ENCODE measurements at regions not wholly inside any gene's neighbourhood (a gene's known extent, or its start where the extent isn't known, plus 50 kb on each side); places are given as distances from the start of the nearest gene placed in this dataset.

GRCh38 chr1:222956601-222957000, 141.8 kb downstream of the DISP1 start:
- no peak overlapping the region for H3K4me3 ChIP-seq (ENCODE audit: control insufficient read depth in 2 of 3, extremely low read depth in 1 of 3, insufficient read depth in 2 of 3, low read depth in 1 of 3, low read length in 3 of 3)
- TF ChIP-seq EZH2 (IDR thresholded peaks at IDR 0.05; ENCODE audit: low read length): no peak
- TF ChIP-seq CTCF (optimal IDR thresholded peaks at IDR 0.05 in 1 of 3, IDR thresholded peaks at IDR 0.05 in 1 of 3, conservative IDR thresholded peaks at IDR 0.05 in 1 of 3; ENCODE audit: extremely low read depth in 1 of 3, insufficient read depth in 2 of 3, low read length in 3 of 3): no peak
- no peaks in the 10 kb centered on the region for H4K20me1 ChIP-seq (ENCODE audit: control insufficient read depth, extremely low read depth, insufficient read depth, low read length)
- H3K79me2 ChIP-seq (ENCODE audit: control insufficient read depth, insufficient read depth, low read length): no peaks in the 10 kb centered on the region
- dilution Hi-C loops (cut with MboI; ENCODE audit: extremely low pct_ligation_motif_present, low sequenced_read_pairs): no loop called here
- no peaks in the 10 kb centered on the region for H3K9me3 ChIP-seq (ENCODE audit: control insufficient read depth, low read depth, low read length)
- no peak overlapping the region for H2AFZ ChIP-seq (ENCODE audit: control insufficient read depth, low read length)
- H3K27me3 ChIP-seq (ENCODE audit: control insufficient read depth, extremely low read depth, insufficient read depth, low read length): no peaks in the 10 kb centered on the region
- DNase-seq (ENCODE audit: low read depth, low spot score) (no peak), FAIRE-seq (no peak)
- no peaks in the 10 kb centered on the region for H3K4me1 ChIP-seq (ENCODE audit: control insufficient read depth, extremely low read depth, insufficient read depth, low read length)
- H3K27ac ChIP-seq (ENCODE audit: control insufficient read depth, insufficient read depth, low read length): no peak overlapping the region
- no peaks in the 10 kb centered on the region for H3K9me1 ChIP-seq (ENCODE audit: control insufficient read depth, extremely low read depth, insufficient read depth, low read length)
- H3K36me3 ChIP-seq (ENCODE audit: control insufficient read depth in 2 of 2, extremely low read depth in 1 of 2, insufficient read depth in 2 of 2, low read length in 2 of 2): no peaks in the 10 kb centered on the region
- no peak overlapping the region for H3K4me2 ChIP-seq (ENCODE audit: control insufficient read depth, extremely low read depth, insufficient read depth, low read depth, low read length)
- H3K9ac ChIP-seq (ENCODE audit: control insufficient read depth, extremely low read depth, insufficient read depth, low read length): no peak overlapping the region

GRCh38 chr1:222967466-222968240, 152.8 kb downstream of the DISP1 start:
- DNase-seq (ENCODE audit: low read depth, low spot score): no peak
- no peak for TF ChIP-seq EZH2 (IDR thresholded peaks at IDR 0.05; ENCODE audit: low read length)
- no peak for TF ChIP-seq CTCF (optimal IDR thresholded peaks at IDR 0.05 in 1 of 3, IDR thresholded peaks at IDR 0.05 in 1 of 3, conservative IDR thresholded peaks at IDR 0.05 in 1 of 3; ENCODE audit: extremely low read depth in 1 of 3, insufficient read depth in 2 of 3, low read length in 3 of 3)
- Histone ChIP-seq H4K20me1 (ENCODE audit: control insufficient read depth, extremely low read depth, insufficient read depth, low read length) (no peaks in the 10 kb centered on the region), H3K4me1 (ENCODE audit: control insufficient read depth, extremely low read depth, insufficient read depth, low read length) (no peaks in the 10 kb centered on the region), H3K9me1 (ENCODE audit: control insufficient read depth, extremely low read depth, insufficient read depth, low read length) (no peaks in the 10 kb centered on the region), H3K4me3 (ENCODE audit: control insufficient read depth in 2 of 3, extremely low read depth in 1 of 3, insufficient read depth in 2 of 3, low read depth in 1 of 3, low read length in 3 of 3) (no peak overlapping the region), H3K9me3 (ENCODE audit: control insufficient read depth, low read depth, low read length) (no peaks in the 10 kb centered on the region), H3K4me2 (ENCODE audit: control insufficient read depth, extremely low read depth, insufficient read depth, low read depth, low read length) (no peak overlapping the region), H3K9ac (ENCODE audit: control insufficient read depth, extremely low read depth, insufficient read depth, low read length) (no peak overlapping the region), H3K79me2 (ENCODE audit: control insufficient read depth, insufficient read depth, low read length) (no peaks in the 10 kb centered on the region), H3K27ac (ENCODE audit: control insufficient read depth, insufficient read depth, low read length) (no peak overlapping the region), H3K27me3 (ENCODE audit: control insufficient read depth, extremely low read depth, insufficient read depth, low read length) (no peaks in the 10 kb centered on the region), H2AFZ (ENCODE audit: control insufficient read depth, low read length) (no peak overlapping the region), H3K36me3 (ENCODE audit: control insufficient read depth in 2 of 2, extremely low read depth in 1 of 2, insufficient read depth in 2 of 2, low read length in 2 of 2) (no peaks in the 10 kb centered on the region)
- dilution Hi-C loops (cut with MboI; ENCODE audit: extremely low pct_ligation_motif_present, low sequenced_read_pairs): no loop called here
- no peak for FAIRE-seq

Data from keratinocyte (primary cell).